Peyer's patch (tissue), 4 donors: ENCODE measurements at regions not wholly inside any gene's neighbourhood (a gene's known extent, or its start where the extent isn't known, plus 50 kb on each side); places are given as distances from the start of the nearest gene placed in this dataset.

Experiments used
- DNase-seq, 3 donors: peaks; one replicate each; pipeline ENCODE4 v3.0.0-alpha.2; 2017 to 2019
- H3K27ac ChIP-seq, 4 donors: fragments of 200-600 bp; sonication (generic); one replicate each; pipeline ENCODE4 v1.5.1; 2016 to 2019
- H3K27me3 ChIP-seq, 2 donors: fragments of 200-600 bp; sonication (generic); one replicate each; pipeline ENCODE4 v1.5.1; 2019
- H3K36me3 ChIP-seq, 3 donors: fragments of 200-600 bp; sonication (generic); one replicate each; pipeline ENCODE4 v1.5.1; 2016 to 2019
- H3K4me1 ChIP-seq, 4 donors: fragments of 200-600 bp; sonication (generic); one replicate each; pipeline ENCODE4 v1.5.1; 2016 to 2019
- H3K4me3 ChIP-seq, 4 donors: fragments of 200-600 bp; sonication (generic); 1 replicate in 3 of 4; 2 replicates in 1 of 4; pipeline ENCODE4 v1.5.1; 2016 to 2019; ENCODE audit warnings: mild to moderate bottlenecking in 1 of 4
- H3K9me3 ChIP-seq, 4 donors: fragments of 200-600 bp; sonication (generic); one replicate each; pipeline ENCODE4 v1.5.1; 2016 to 2019; ENCODE audit warnings: mild to moderate bottlenecking in 1 of 4
- POLR2A ChIP-seq, 2 donors: fragments of 450-650 bp; IDR thresholded peaks; one replicate each; pipeline ENCODE4 v1.5.1; 2017; ENCODE audit warnings: antibody characterized with exemption in 2 of 2, mild to moderate bottlenecking in 2 of 2, moderate library complexity in 2 of 2
- TF ChIP-seq, protein P1 (sequence below), 6 experiments: fragments of 450-650 bp in 4 of 6; fragments of 200-600 bp in 2 of 6; sonication (generic) in 1 of 6; IDR thresholded peaks; one replicate each; pipeline ENCODE4 v1.5.1; 2017 to 2019; ENCODE audit warnings: antibody characterized with exemption in 6 of 6, mild to moderate bottlenecking in 3 of 6, moderate library complexity in 1 of 6

DNA sequence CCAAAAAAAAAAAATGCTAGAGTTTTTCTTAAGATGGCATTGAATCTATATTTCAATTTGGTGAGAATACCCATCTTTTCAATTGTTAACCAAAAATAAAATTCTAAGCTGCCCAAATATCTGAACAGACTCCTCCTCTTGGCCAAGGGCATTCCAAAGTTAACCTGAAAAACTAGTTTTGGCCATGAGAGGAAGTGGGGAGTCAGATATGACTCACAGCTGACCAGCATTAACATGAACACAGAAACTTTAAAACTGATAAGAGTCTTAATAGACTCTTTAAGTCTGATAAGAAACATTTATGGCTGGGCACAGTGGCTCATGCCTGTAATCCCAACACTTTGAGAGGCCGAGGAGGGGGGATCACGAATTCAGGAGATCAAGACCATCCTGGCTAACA lies 171.3 kb downstream of the FAXC start:
- H3K27ac ChIP-seq, result no peak overlapping the region
- no peak for DNase-seq

DNA sequence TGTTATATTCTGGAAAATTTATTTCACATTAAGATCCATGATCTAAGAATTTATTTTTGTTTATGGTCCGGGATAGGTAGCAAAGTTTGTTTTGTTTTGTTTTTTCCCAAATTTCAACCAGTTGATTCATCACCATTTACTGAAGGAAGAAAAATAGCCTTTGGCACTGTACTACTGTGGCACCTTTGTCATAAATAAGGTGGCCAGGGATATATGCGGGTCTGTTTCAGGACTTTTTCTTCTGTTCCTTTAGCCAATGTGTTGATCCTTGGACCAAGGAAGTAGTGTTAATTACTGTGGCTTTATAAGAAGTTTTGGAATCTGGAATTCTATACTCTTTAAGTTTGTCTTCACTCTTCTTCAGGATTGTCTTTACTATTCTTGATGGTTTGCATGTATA lies 171.7 kb downstream of the FAXC start:
- H3K36me3 ChIP-seq, result no peaks in the 10 kb centered on the region
- no peak for DNase-seq
- H3K4me3 ChIP-seq, result no peak overlapping the region
- H3K27me3 ChIP-seq, result no peaks in the 10 kb centered on the region
- peaks cover 0 to 4% (median 0%) of the 10 kb centered on the region in 4 donors for H3K9me3 ChIP-seq
- TF ChIP-seq POLR2A (IDR thresholded peaks at IDR 0.05), result no peak
- TF ChIP-seq, protein P1, sequence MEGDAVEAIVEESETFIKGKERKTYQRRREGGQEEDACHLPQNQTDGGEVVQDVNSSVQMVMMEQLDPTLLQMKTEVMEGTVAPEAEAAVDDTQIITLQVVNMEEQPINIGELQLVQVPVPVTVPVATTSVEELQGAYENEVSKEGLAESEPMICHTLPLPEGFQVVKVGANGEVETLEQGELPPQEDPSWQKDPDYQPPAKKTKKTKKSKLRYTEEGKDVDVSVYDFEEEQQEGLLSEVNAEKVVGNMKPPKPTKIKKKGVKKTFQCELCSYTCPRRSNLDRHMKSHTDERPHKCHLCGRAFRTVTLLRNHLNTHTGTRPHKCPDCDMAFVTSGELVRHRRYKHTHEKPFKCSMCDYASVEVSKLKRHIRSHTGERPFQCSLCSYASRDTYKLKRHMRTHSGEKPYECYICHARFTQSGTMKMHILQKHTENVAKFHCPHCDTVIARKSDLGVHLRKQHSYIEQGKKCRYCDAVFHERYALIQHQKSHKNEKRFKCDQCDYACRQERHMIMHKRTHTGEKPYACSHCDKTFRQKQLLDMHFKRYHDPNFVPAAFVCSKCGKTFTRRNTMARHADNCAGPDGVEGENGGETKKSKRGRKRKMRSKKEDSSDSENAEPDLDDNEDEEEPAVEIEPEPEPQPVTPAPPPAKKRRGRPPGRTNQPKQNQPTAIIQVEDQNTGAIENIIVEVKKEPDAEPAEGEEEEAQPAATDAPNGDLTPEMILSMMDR (IDR thresholded peaks at IDR 0.05), result no peak
- no peak overlapping the region for H3K27ac ChIP-seq
- no peaks in the 10 kb centered on the region for H3K4me1 ChIP-seq

More for the DNA sequence above, 171.3 kb downstream of the FAXC start:
- H3K27me3 ChIP-seq, result no peaks in the 10 kb centered on the region
- peaks cover 0 to 4% (median 0%) of the 10 kb centered on the region in 4 donors for H3K9me3 ChIP-seq
- H3K4me3 ChIP-seq, result no peak overlapping the region
- no peaks in the 10 kb centered on the region for H3K36me3 ChIP-seq
- TF ChIP-seq POLR2A (IDR thresholded peaks at IDR 0.05), result no peak
- TF ChIP-seq, protein P1 (IDR thresholded peaks at IDR 0.05), result no peak
- H3K4me1 ChIP-seq, result no peaks in the 10 kb centered on the region

DNA sequence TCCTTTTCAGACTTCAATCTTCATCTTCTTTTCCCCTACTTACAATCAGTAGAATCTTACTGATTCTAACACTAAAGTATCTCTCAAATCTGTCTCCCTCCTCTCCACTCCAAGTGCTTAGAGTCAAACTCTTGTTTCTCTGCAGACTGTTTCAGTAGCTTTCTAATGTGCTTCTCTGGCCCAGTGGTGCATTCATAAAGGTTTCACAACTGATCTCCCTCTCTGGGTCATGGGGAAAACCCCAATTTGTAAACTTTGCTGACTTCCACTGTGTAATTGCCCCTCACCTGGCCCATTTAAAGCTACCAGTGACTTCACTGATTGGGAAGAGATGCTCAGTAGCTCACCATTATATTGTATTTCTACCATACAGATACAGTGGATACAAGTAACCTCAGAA lies 183.6 kb downstream of the FAXC start:
- H3K36me3 ChIP-seq, result no peaks in the 10 kb centered on the region
- H3K27ac ChIP-seq, result no peak overlapping the region
- DNase-seq, result no peak
- H3K27me3 ChIP-seq, result no peaks in the 10 kb centered on the region
- H3K4me1 ChIP-seq, result no peaks in the 10 kb centered on the region
- TF ChIP-seq, protein P1 (IDR thresholded peaks at IDR 0.05), result no peak
- TF ChIP-seq POLR2A (IDR thresholded peaks at IDR 0.05), result no peak
- no peak overlapping the region for H3K4me3 ChIP-seq
- H3K9me3 ChIP-seq, result no peaks in the 10 kb centered on the region

DNA sequence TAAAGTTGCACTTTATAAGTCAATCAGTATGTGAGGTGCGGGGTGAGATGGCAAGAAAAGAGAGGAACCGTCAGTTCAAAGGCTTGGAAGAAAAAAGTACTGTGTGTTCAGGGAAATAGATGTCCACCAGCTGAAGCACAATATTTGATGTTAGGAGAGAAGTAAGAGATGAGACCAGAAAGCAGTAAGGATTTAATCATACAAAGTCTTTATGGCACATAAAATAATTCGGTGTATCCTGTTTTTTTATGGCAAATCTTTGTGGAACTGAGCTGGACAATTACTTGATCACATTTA lies 197.2 kb downstream of the FAXC start:
- H3K27me3 ChIP-seq, result no peaks in the 10 kb centered on the region
- H3K4me1 ChIP-seq, result no peaks in the 10 kb centered on the region
- no peaks in the 10 kb centered on the region for H3K9me3 ChIP-seq
- no peak overlapping the region for H3K27ac ChIP-seq
- H3K4me3 ChIP-seq, result no peak overlapping the region
- TF ChIP-seq, protein P1 (IDR thresholded peaks at IDR 0.05), result no peak
- no peak for TF ChIP-seq POLR2A (IDR thresholded peaks at IDR 0.05)
- no peaks in the 10 kb centered on the region for H3K36me3 ChIP-seq
- no peak for DNase-seq

DNA sequence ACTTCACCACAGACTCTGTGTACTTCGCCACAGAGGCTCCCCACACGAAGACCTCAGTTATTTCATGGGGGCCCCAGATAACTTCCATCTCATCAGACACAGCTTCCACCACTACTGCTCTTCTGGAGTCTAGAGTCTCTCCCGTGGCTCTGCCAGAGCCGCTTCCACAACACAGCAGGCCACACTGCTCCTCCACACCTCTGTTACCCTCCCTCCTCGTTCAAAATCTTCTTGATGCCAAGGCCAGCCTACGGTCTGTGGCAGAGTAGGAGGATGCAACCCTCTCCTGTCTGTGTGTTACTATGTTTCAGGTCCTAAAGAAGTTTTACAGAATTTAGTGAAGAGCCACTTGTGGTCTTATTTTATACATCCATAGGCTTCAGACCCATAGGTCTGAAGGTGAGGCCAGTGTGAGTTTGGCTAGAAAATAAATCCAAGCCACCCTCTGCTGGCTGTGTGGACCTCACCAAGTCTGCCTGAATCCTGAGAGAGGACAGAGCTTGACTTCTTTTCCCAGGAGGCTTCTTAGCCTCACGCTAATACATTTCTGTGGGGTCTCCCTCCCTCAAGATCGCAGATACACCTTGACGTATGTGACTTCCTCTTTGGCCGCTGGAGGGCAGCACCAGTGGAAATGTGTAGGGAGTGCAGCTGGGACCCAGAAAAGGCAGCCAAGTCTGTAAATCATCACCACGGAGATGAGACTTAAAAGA lies 197.7 kb downstream of the FAXC start:
- H3K36me3 ChIP-seq, result no peaks in the 10 kb centered on the region
- H3K27me3 ChIP-seq, result no peaks in the 10 kb centered on the region
- H3K9me3 ChIP-seq, result no peaks in the 10 kb centered on the region
- no peak overlapping the region for H3K4me3 ChIP-seq
- no peaks in the 10 kb centered on the region for H3K4me1 ChIP-seq
- H3K27ac ChIP-seq, result no peak overlapping the region
- TF ChIP-seq, protein P1 (IDR thresholded peaks at IDR 0.05), result peak in 4 of 6 experiments; percentile 22 to 30 (median 25)
- no peak for TF ChIP-seq POLR2A (IDR thresholded peaks at IDR 0.05)
- peak in 1 of 3 donors; percentile 51 for DNase-seq

DNA sequence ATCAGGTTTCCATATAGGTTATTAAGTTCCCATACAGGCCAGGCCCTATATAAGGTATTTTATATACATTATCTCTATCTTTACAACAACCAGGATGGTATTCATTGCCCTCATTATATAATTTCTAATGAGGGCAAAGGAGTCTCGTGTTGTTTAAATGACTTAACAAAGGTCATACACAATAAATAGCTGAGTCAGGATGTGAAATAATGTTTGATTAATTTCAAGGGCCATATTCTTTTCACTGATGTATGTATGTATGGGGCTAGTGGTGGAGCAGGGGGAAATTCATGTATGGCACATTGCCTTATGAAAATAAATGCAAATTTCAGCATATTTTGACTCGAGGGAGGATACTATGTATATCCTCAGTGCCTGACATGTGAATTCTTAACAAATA lies 200.7 kb downstream of the FAXC start:
- DNase-seq, result no peak
- Histone ChIP-seq H3K4me1 (no peaks in the 10 kb centered on the region), H3K36me3 (no peaks in the 10 kb centered on the region), H3K9me3 (no peaks in the 10 kb centered on the region), H3K27me3 (no peaks in the 10 kb centered on the region), H3K4me3 (no peak overlapping the region), H3K27ac (no peak overlapping the region)
- TF ChIP-seq, protein P1 (IDR thresholded peaks at IDR 0.05), result no peak
- no peak for TF ChIP-seq POLR2A (IDR thresholded peaks at IDR 0.05)
